ENCODE measurements at regions not wholly inside any gene's neighbourhood (a gene's known extent, or its start where the extent isn't known, plus 50 kb on each side); places are given as distances from the start of the nearest gene placed in this dataset.
"Not testable (repeated sequence)": the region's sequence is repeated elsewhere in the genome, so short reads cannot be mapped to it uniquely, and the experiment has no call there.

- Histone ChIP-seq H3K9me3 (ENCODE audit: low read length) (no peaks in the 10 kb centered on the region), H3K9ac (ENCODE audit: low read length) (no peak overlapping the region), H2AFZ (ENCODE audit: low read length) (no peak overlapping the region), H3K79me2 (ENCODE audit: insufficient read depth, low read length) (no peaks in the 10 kb centered on the region), H3K36me3 (ENCODE audit: insufficient read depth, low read length) (no peaks in the 10 kb centered on the region), H3K4me2 (ENCODE audit: low read length) (no peak overlapping the region), H3K9me2 (ENCODE audit: low read depth, low read length) (no peaks in the 10 kb centered on the region), H3K4me3 (ENCODE audit: low read depth, low read length, poor library complexity, severe bottlenecking) (no peak overlapping the region), H3K27me3 (ENCODE audit: insufficient read depth, low read length) (no peaks in the 10 kb centered on the region), H3K4me1 (ENCODE audit: insufficient read depth, low read length, severe bottlenecking) (no peaks in the 10 kb centered on the region), H3K27ac (ENCODE audit: low read depth, low read length, poor library complexity, severe bottlenecking) (no peak overlapping the region), H3F3A (ENCODE audit: insufficient read depth, low read length) (no peaks in the 10 kb centered on the region), H4K20me1 (ENCODE audit: insufficient read depth, low read length) (no peaks in the 10 kb centered on the region)
- no peak for TF ChIP-seq CTCF (IDR thresholded peaks at IDR 0.05; ENCODE audit: low read length)
- no peak for TF ChIP-seq EZH2 (IDR thresholded peaks at IDR 0.05; ENCODE audit: borderline replicate concordance, low read length)
These were observed 255.2 kb downstream of the CDH7 start for GRCh38 chr18:66005831-66006588.

DNA sequence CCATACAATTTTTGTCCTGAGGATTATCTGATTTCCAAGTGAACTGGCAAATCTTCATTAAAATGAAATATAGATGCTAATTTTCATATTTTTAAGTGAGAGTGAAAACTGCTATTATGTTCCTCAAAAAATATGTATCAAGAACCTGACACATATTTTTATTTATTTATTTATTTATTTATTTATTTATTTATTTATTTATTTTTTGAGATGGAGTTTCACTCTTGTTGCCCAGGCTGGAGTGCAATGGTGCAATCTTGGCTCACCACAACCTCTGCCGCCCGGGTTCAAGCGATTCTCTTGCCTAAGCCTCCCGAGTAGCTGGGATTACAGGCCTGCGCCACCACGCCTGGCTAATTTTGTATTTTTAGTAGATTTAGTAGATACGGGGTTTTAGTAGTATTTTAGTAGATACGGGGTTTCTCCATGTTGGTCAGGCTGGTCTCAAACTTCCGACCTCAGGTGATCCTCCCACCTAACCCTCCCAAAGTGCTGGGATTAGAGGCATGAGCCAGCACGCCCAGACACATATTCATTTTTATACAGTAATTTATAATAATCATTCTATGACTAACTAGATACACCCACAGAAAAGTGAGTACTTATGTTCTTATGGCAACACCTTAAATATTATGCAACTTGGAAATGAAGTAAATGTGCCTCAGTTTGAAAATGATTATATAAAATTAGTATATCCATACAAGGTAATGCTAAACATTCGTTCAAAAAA, 248.3 kb downstream of the CDH7 start:
- H3K9me2 ChIP-seq (ENCODE audit: low read depth, low read length); H4K20me1 ChIP-seq (ENCODE audit: insufficient read depth, low read length); H3K4me1 ChIP-seq (ENCODE audit: insufficient read depth, low read length, severe bottlenecking); H2AFZ ChIP-seq (ENCODE audit: low read length); H3K27ac ChIP-seq (ENCODE audit: low read depth, low read length, poor library complexity, severe bottlenecking); H3K9me3 ChIP-seq (ENCODE audit: low read length); H3K79me2 ChIP-seq (ENCODE audit: insufficient read depth, low read length); H3K27me3 ChIP-seq (ENCODE audit: insufficient read depth, low read length); H3F3A ChIP-seq (ENCODE audit: insufficient read depth, low read length); H3K36me3 ChIP-seq (ENCODE audit: insufficient read depth, low read length); H3K4me3 ChIP-seq (ENCODE audit: low read depth, low read length, poor library complexity, severe bottlenecking); H3K9ac ChIP-seq (ENCODE audit: low read length); H3K4me2 ChIP-seq (ENCODE audit: low read length): not testable (repeated sequence)

- H3K79me2 ChIP-seq (ENCODE audit: insufficient read depth, low read length): no peaks in the 10 kb centered on the region
- H3K9ac ChIP-seq (ENCODE audit: low read length): no peak overlapping the region
- no peaks in the 10 kb centered on the region for H3K36me3 ChIP-seq (ENCODE audit: insufficient read depth, low read length)
- H3F3A ChIP-seq (ENCODE audit: insufficient read depth, low read length): no peaks in the 10 kb centered on the region
- no peak overlapping the region for H3K4me3 ChIP-seq (ENCODE audit: low read depth, low read length, poor library complexity, severe bottlenecking)
- H3K27me3 ChIP-seq (ENCODE audit: insufficient read depth, low read length): no peaks in the 10 kb centered on the region
- no peak for TF ChIP-seq CTCF (IDR thresholded peaks at IDR 0.05; ENCODE audit: low read length)
- H3K4me2 ChIP-seq (ENCODE audit: low read length): no peak overlapping the region
- H4K20me1 ChIP-seq (ENCODE audit: insufficient read depth, low read length): no peaks in the 10 kb centered on the region
- no peaks in the 10 kb centered on the region for H3K9me3 ChIP-seq (ENCODE audit: low read length)
- no peaks in the 10 kb centered on the region for H3K4me1 ChIP-seq (ENCODE audit: insufficient read depth, low read length, severe bottlenecking)
- no peak overlapping the region for H2AFZ ChIP-seq (ENCODE audit: low read length)
- H3K27ac ChIP-seq (ENCODE audit: low read depth, low read length, poor library complexity, severe bottlenecking): no peak overlapping the region
- no peaks in the 10 kb centered on the region for H3K9me2 ChIP-seq (ENCODE audit: low read depth, low read length)
These were observed 244.4 kb downstream of the CDH7 start for GRCh38 chr18:65995206-65995605.

Data from OCI-LY1 (cell line).